ENCODE measurements at regions not wholly inside any gene's neighbourhood (a gene's known extent, or its start where the extent isn't known, plus 50 kb on each side); places are given as distances from the start of the nearest gene placed in this dataset.

DNA sequence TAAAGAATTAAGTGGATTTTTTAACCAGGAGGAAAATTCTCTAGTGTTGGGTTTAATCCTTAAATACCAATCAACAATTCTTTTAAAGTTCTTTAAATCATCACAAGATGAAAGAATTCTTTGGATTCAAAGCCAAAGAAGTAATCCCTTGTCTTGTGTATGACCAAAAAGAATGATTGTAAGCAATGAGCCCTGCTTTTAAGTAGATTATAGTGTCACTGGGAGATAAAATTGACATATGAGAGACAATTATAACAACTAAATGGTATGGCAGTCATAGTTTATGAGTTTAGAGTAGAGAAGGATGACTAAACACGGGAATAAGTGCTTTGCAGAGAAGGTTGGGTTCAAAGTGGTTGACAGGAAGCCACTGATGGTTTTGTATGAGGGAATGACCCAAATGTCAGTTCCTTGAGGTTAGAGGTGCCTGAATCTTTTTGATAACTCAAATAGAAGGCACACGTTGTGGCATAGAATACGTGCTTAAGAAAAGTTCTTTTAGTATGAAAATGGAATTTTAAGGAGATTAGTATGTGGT is 199.6 kb upstream of the TCF4 start:
- Histone ChIP-seq H3K9me3 (ENCODE audit: control insufficient read depth, insufficient read depth, low read length) (no peaks in the 10 kb centered on the region), H3K4me1 (ENCODE audit: control insufficient read depth, insufficient read depth, low read length) (no peaks in the 10 kb centered on the region), H3K36me3 (ENCODE audit: control insufficient read depth, insufficient read depth, low read length) (no peaks in the 10 kb centered on the region), H3K4me3 (ENCODE audit: low read length) (no peak overlapping the region), H3K27me3 (ENCODE audit: control insufficient read depth, insufficient read depth, low read length) (no peaks in the 10 kb centered on the region), H3K27ac (ENCODE audit: low read length) (no peak overlapping the region)
- intact Hi-C loops (cut with micrococcal nuclease) = no loop called here
- 16% methylated on average over 3 of the region's 3 CpGs for WGBS (ENCODE audit: insufficient coverage)
- peaks cover 0 to 2% of the 10 kb centered on the region in 2 donors for H3K9me3 Mint-ChIP-seq
- ATAC-seq (no peak), DNase-seq (no peak)
- H3K4me1 Mint-ChIP-seq = peaks cover 6 to 10% of the 10 kb centered on the region in 2 donors
- peaks cover 4 to 7% of the 10 kb centered on the region in 2 donors for H3K27me3 Mint-ChIP-seq (ENCODE audit: low read depth in 2 of 2)
- no peak overlapping the region for H3K27ac Mint-ChIP-seq
- TF ChIP-seq, protein P1, sequence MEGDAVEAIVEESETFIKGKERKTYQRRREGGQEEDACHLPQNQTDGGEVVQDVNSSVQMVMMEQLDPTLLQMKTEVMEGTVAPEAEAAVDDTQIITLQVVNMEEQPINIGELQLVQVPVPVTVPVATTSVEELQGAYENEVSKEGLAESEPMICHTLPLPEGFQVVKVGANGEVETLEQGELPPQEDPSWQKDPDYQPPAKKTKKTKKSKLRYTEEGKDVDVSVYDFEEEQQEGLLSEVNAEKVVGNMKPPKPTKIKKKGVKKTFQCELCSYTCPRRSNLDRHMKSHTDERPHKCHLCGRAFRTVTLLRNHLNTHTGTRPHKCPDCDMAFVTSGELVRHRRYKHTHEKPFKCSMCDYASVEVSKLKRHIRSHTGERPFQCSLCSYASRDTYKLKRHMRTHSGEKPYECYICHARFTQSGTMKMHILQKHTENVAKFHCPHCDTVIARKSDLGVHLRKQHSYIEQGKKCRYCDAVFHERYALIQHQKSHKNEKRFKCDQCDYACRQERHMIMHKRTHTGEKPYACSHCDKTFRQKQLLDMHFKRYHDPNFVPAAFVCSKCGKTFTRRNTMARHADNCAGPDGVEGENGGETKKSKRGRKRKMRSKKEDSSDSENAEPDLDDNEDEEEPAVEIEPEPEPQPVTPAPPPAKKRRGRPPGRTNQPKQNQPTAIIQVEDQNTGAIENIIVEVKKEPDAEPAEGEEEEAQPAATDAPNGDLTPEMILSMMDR (IDR thresholded peaks at IDR 0.05) = no peak
- no peak overlapping the region for H3K4me3 Mint-ChIP-seq
- H3K36me3 Mint-ChIP-seq = no peaks in the 10 kb centered on the region

DNA sequence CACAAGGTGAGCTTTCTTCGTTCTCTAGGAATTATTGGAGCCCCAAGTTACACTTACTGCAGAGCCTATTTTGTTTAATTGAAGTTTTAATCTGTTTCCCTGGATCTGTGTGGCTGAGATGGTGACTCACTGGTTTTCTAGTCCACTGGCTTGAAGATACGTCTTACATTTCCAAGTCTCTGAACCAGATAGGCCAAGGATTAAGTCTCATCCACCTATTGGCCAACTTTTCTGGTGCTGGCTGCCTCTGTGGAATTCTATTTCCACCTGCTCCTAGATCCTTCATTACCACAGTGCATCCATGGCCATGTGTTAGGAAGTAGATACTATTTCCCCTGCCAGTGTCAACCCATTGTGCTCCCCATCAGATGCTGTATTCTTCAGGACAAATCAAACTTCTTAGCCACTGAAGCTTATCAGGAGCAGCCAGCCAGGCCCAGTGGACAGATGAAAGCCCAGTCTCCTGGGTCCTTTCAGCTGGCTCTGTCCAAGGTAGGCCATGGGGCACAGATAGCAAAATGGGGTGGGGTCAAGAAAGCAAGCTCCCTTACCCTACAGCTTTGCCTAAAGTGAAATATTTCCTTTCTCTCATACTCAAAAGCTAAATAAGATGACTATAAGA is 198.8 kb upstream of the TCF4 start:
- no peaks in the 10 kb centered on the region for H3K27me3 ChIP-seq (ENCODE audit: control insufficient read depth, insufficient read depth, low read length)
- no peak overlapping the region for H3K4me3 Mint-ChIP-seq
- no peaks in the 10 kb centered on the region for H3K36me3 ChIP-seq (ENCODE audit: control insufficient read depth, insufficient read depth, low read length)
- TF ChIP-seq, protein P1 (IDR thresholded peaks at IDR 0.05) = no peak
- WGBS (ENCODE audit: insufficient coverage) = 92% methylated on average over 2 of the region's 2 CpGs
- no peaks in the 10 kb centered on the region for H3K36me3 Mint-ChIP-seq
- no peak overlapping the region for H3K27ac ChIP-seq (ENCODE audit: low read length)
- H3K27me3 Mint-ChIP-seq (ENCODE audit: low read depth in 2 of 2) = peaks cover 6 to 14% of the 10 kb centered on the region in 2 donors
- H3K4me1 ChIP-seq (ENCODE audit: control insufficient read depth, insufficient read depth, low read length) = no peaks in the 10 kb centered on the region
- ATAC-seq = no peak
- intact Hi-C loops (cut with micrococcal nuclease) = no loop called here
- H3K27ac Mint-ChIP-seq = no peak overlapping the region
- no peak for DNase-seq
- peaks cover 6 to 10% of the 10 kb centered on the region in 2 donors for H3K4me1 Mint-ChIP-seq
- H3K9me3 Mint-ChIP-seq = peaks cover 0 to 2% of the 10 kb centered on the region in 2 donors
- H3K9me3 ChIP-seq (ENCODE audit: control insufficient read depth, insufficient read depth, low read length) = no peaks in the 10 kb centered on the region
- H3K4me3 ChIP-seq (ENCODE audit: low read length) = no peak overlapping the region

DNA sequence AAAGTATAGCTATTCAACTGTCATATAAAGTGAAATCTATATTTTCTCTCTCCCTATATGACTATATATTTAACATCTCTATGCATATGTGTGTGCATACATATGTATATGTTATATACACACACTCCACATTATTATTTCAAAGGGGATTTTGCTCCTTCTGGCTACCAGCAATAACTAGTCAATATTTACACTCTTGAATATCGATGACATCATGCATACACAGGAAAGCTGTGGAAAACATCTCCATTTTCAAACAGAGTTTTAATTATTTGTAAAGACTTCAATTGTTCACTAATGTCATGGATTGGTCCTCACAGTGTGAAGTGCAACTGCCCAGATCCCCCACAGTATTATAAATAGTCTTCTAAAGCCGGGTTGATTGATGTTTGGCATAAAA is 195.9 kb upstream of the TCF4 start:
- H3K36me3 ChIP-seq (ENCODE audit: control insufficient read depth, insufficient read depth, low read length) = no peaks in the 10 kb centered on the region
- H3K36me3 Mint-ChIP-seq = no peaks in the 10 kb centered on the region
- H3K27ac Mint-ChIP-seq = no peak overlapping the region
- H3K4me3 ChIP-seq (ENCODE audit: low read length) = no peak overlapping the region
- 80% methylated on average over 1 of the region's 2 CpGs for WGBS (ENCODE audit: insufficient coverage)
- intact Hi-C loops (cut with micrococcal nuclease) = no loop called here
- H3K4me3 Mint-ChIP-seq = no peak overlapping the region
- H3K27me3 ChIP-seq (ENCODE audit: control insufficient read depth, insufficient read depth, low read length) = peaks cover 15% of the 10 kb centered on the region
- ATAC-seq = no peak
- H3K4me1 ChIP-seq (ENCODE audit: control insufficient read depth, insufficient read depth, low read length) = peaks cover 10% of the 10 kb centered on the region
- no peaks in the 10 kb centered on the region for H3K9me3 ChIP-seq (ENCODE audit: control insufficient read depth, insufficient read depth, low read length)
- DNase-seq = no peak
- peaks cover 17 to 18% of the 10 kb centered on the region in 2 donors for H3K4me1 Mint-ChIP-seq
- peaks cover 25 to 30% of the 10 kb centered on the region in 2 donors for H3K27me3 Mint-ChIP-seq (ENCODE audit: low read depth in 2 of 2)
- peaks cover 0 to 2% of the 10 kb centered on the region in 2 donors for H3K9me3 Mint-ChIP-seq
- TF ChIP-seq, protein P1 (IDR thresholded peaks at IDR 0.05) = no peak
- no peak overlapping the region for H3K27ac ChIP-seq (ENCODE audit: low read length)
